GM18520 (cell line): ENCODE measurements at regions not wholly inside any gene's neighbourhood (a gene's known extent, or its start where the extent isn't known, plus 50 kb on each side); places are given as distances from the start of the nearest gene placed in this dataset.

ENCODE experiments used
- ATAC-seq: cut with Tn5 transposase; IDR thresholded peaks from one replicate; pipeline ENCODE4 v1.9.1; 2021; ENCODE audit not compliant: unreplicated experiment

GRCh38 chr7:12882710-12883109, 195.3 kb downstream of the ARL4A start:
- no peak for ATAC-seq

GRCh38 chr7:12884033-12884432, 196.6 kb downstream of the ARL4A start:
- ATAC-seq, result no peak

- no peak for ATAC-seq
Measured at GRCh38 chr7:12884856-12885440, 197.5 kb downstream of the ARL4A start.

- no peak for ATAC-seq
Measured at GRCh38 chr7:12888717-12889116, 201.3 kb downstream of the ARL4A start.

GRCh38 chr7:12889391-12889790, 202.0 kb downstream of the ARL4A start:
- no peak for ATAC-seq

GRCh38 chr7:12890586-12890985, 203.2 kb downstream of the ARL4A start:
- no peak for ATAC-seq

GRCh38 chr7:12893292-12893691, 205.9 kb downstream of the ARL4A start:
- ATAC-seq, result no peak

- no peak for ATAC-seq
Measured at GRCh38 chr7:12895296-12895695, 207.9 kb downstream of the ARL4A start.

GRCh38 chr7:12896316-12896715, 208.9 kb downstream of the ARL4A start:
- no peak for ATAC-seq

- no peak for ATAC-seq
Measured at GRCh38 chr7:12898004-12898403, 210.6 kb downstream of the ARL4A start.

GRCh38 chr7:12898620-12899019, 211.2 kb downstream of the ARL4A start:
- ATAC-seq, result no peak

- ATAC-seq, result no peak
Measured at GRCh38 chr7:12905671-12906070, 218.2 kb downstream of the ARL4A start.

- ATAC-seq, result no peak
Measured at GRCh38 chr7:12907774-12908173, 220.3 kb downstream of the ARL4A start.

GRCh38 chr7:12909483-12909882, 222.1 kb downstream of the ARL4A start:
- ATAC-seq, result no peak

GRCh38 chr7:12911053-12911452, 223.6 kb downstream of the ARL4A start:
- no peak for ATAC-seq

GRCh38 chr7:12913002-12913401, 225.6 kb downstream of the ARL4A start:
- ATAC-seq, result no peak

- no peak for ATAC-seq
Measured at GRCh38 chr7:12917801-12918200, 230.4 kb downstream of the ARL4A start.

GRCh38 chr7:12921751-12922345, 234.4 kb downstream of the ARL4A start:
- no peak for ATAC-seq

- ATAC-seq, result no peak
Measured at GRCh38 chr7:12923971-12924370, 236.5 kb downstream of the ARL4A start.

GRCh38 chr7:12926206-12926605, 238.8 kb downstream of the ARL4A start:
- ATAC-seq, result no peak

- no peak for ATAC-seq
Measured at GRCh38 chr7:12927635-12928434, 240.4 kb downstream of the ARL4A start.

- ATAC-seq, result no peak
Measured at GRCh38 chr7:12929476-12930140, 242.2 kb downstream of the ARL4A start.
